Neutrophil (primary cell): ENCODE measurements at regions not wholly inside any gene's neighbourhood (a gene's known extent, or its start where the extent isn't known, plus 50 kb on each side); places are given as distances from the start of the nearest gene placed in this dataset.

ENCODE experiments used
- H3K27ac ChIP-seq: fragments of 200-600 bp; sonication (generic); 2 replicates; pipeline ENCODE4 v1.5.1; 2016; ENCODE audit warnings: mild to moderate bottlenecking, moderate library complexity
- H3K27me3 ChIP-seq: fragments of 200-600 bp; sonication (generic); 2 replicates; pipeline ENCODE4 v1.6.0; 2016; ENCODE audit warnings: mild to moderate bottlenecking
- H3K36me3 ChIP-seq: fragments of 200-600 bp; sonication (generic); 2 replicates; pipeline ENCODE4 v1.5.1; 2017
- H3K4me1 ChIP-seq, 2 experiments: fragments of 200-600 bp in 1 of 2; sonication (generic) in 1 of 2; 1 replicate in 1 of 2; 2 replicates in 1 of 2; pipeline versions ENCODE4 v1.5.1 to v1.6.1; 2013 to 2016; ENCODE audit warnings: low read depth in 1 of 2, low read length in 1 of 2, mild to moderate bottlenecking in 1 of 2, moderate library complexity in 1 of 2; ENCODE audit not compliant: control insufficient read depth in 1 of 2, insufficient read depth in 1 of 2
- H3K4me3 ChIP-seq, 2 experiments: fragments of 200-600 bp in 1 of 2; sonication (generic) in 1 of 2; 1 replicate in 1 of 2; 2 replicates in 1 of 2; pipeline ENCODE4 v1.5.1; 2013 to 2016; ENCODE audit warnings: low read depth in 1 of 2, low read length in 1 of 2, mild to moderate bottlenecking in 1 of 2, moderate library complexity in 1 of 2
- H3K9me3 ChIP-seq: fragments of 200-600 bp; sonication (generic); 2 replicates; pipeline ENCODE4 v1.5.1; 2016
- CTCF ChIP-seq: fragments of 200-600 bp; sonication (generic); IDR thresholded peaks from 2 replicates; pipeline ENCODE4 v1.5.1; 2016; ENCODE audit warnings: antibody characterized with exemption

GRCh38 chr9:38233796-38234355 is 158.6 kb upstream of the ALDH1B1 start:
- Histone ChIP-seq H3K4me1 (no peaks in the 10 kb centered on the region), H3K27ac (no peak overlapping the region), H3K27me3 (peaks cover 4% of the 10 kb centered on the region), H3K36me3 (no peaks in the 10 kb centered on the region), H3K4me3 (no peak overlapping the region), H3K9me3 (no peaks in the 10 kb centered on the region)
- no peak for TF ChIP-seq CTCF

DNA sequence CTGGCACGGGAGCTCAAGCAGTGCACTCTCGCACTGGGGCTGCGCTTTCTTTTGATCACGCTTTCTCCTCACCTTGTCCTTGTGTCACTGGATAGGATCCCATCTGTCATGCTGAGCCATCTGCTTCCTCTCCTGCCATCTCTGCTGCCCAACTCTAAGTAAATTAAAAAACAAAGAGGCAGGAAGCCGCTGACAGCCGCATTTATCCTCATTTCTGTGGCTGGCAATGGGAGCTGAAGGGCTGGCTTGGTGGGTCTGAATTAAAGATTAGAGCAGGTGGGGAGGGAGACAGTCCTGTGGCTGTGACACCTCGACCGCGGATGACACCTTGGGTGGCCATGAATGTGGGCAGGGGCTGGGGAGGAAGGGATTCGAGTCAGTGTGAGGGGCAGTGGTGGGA is 159.2 kb upstream of the ALDH1B1 start:
- Histone ChIP-seq H3K4me3 (no peak overlapping the region), H3K27me3 (peaks cover 10% of the 10 kb centered on the region), H3K9me3 (no peaks in the 10 kb centered on the region), H3K36me3 (no peaks in the 10 kb centered on the region), H3K27ac (no peak overlapping the region), H3K4me1 (no peaks in the 10 kb centered on the region)
- no peak for TF ChIP-seq CTCF

- no peak for TF ChIP-seq CTCF
- H3K27ac ChIP-seq, result no peak overlapping the region
- H3K27me3 ChIP-seq, result peaks cover 14% of the 10 kb centered on the region
- H3K9me3 ChIP-seq, result no peaks in the 10 kb centered on the region
- no peaks in the 10 kb centered on the region for H3K36me3 ChIP-seq
- no peak overlapping the region for H3K4me3 ChIP-seq
- H3K4me1 ChIP-seq, result no peaks in the 10 kb centered on the region
Measured at GRCh38 chr9:38232895-38233294, 159.6 kb upstream of the ALDH1B1 start.

DNA sequence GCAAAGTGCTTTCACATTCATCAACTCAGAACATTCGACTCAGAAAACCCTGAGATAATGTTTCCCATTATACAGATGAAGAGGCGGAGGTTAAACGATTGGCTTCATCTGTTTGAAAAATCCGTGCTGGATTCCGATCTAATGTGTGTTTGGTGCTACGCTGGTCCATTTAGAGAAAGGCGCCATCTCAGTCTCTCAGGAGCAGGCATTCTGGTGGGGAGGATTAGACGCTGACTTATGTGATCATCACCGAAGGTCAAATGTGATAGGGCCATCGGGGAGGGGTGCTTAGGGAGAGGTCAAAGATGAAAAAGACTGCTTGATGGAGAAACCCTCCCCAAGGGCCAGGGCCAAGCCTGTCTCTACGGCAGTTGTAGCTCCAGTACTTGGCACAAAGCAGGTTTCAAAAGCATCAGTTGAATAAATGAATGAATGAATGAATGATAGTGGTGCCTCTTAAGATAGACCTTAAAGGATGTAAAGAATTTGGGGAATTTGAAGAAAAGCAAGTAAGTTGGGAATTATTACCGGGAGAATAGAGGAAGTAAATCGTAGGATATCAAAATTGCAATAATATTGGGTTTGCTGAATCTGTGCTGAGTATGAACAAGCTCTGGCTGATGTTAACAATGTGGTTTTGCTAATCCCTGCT is 160.6 kb upstream of the SHB start:
- no peaks in the 10 kb centered on the region for H3K4me1 ChIP-seq
- H3K27ac ChIP-seq, result no peak overlapping the region
- H3K27me3 ChIP-seq, result peaks cover 31% of the 10 kb centered on the region
- no peak for TF ChIP-seq CTCF
- H3K4me3 ChIP-seq, result no peak overlapping the region
- no peaks in the 10 kb centered on the region for H3K36me3 ChIP-seq
- H3K9me3 ChIP-seq, result no peaks in the 10 kb centered on the region

- Histone ChIP-seq H3K27ac (no peak overlapping the region), H3K9me3 (no peaks in the 10 kb centered on the region), H3K27me3 (peaks cover 31% of the 10 kb centered on the region), H3K4me3 (no peak overlapping the region), H3K36me3 (no peaks in the 10 kb centered on the region), H3K4me1 (no peaks in the 10 kb centered on the region)
- no peak for TF ChIP-seq CTCF
Measured at GRCh38 chr9:38229104-38229500, 160.1 kb upstream of the SHB start.
